Gastroesophageal sphincter (tissue), 3 donors: ENCODE measurements at regions not wholly inside any gene's neighbourhood (a gene's known extent, or its start where the extent isn't known, plus 50 kb on each side); places are given as distances from the start of the nearest gene placed in this dataset.

Experiments used
- POLR2AphosphoS5 ChIP-seq: sonication (generic); formaldehyde crosslinking; IDR thresholded peaks from one replicate; pipeline ENCODE4 v1.6.1; 2017; ENCODE audit warnings: antibody characterized with exemption
- TF ChIP-seq, protein P1 (sequence below), 4 experiments: fragments of 200-600 bp in 2 of 4; fragments of 450-650 bp in 2 of 4; sonication (generic) in 1 of 4; IDR thresholded peaks; one replicate each; pipeline ENCODE4 v1.5.1; 2017 to 2019; ENCODE audit warnings: antibody characterized with exemption in 4 of 4, mild to moderate bottlenecking in 2 of 4, moderate library complexity in 2 of 4

GRCh38 chr4:58636381-58636780, 1526.2 kb upstream of the IGFBP7 start:
- TF ChIP-seq, protein P1, sequence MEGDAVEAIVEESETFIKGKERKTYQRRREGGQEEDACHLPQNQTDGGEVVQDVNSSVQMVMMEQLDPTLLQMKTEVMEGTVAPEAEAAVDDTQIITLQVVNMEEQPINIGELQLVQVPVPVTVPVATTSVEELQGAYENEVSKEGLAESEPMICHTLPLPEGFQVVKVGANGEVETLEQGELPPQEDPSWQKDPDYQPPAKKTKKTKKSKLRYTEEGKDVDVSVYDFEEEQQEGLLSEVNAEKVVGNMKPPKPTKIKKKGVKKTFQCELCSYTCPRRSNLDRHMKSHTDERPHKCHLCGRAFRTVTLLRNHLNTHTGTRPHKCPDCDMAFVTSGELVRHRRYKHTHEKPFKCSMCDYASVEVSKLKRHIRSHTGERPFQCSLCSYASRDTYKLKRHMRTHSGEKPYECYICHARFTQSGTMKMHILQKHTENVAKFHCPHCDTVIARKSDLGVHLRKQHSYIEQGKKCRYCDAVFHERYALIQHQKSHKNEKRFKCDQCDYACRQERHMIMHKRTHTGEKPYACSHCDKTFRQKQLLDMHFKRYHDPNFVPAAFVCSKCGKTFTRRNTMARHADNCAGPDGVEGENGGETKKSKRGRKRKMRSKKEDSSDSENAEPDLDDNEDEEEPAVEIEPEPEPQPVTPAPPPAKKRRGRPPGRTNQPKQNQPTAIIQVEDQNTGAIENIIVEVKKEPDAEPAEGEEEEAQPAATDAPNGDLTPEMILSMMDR (IDR thresholded peaks at IDR 0.05): no peak
- TF ChIP-seq POLR2AphosphoS5: no peak
